GM19035 (cell line): ENCODE measurements at regions not wholly inside any gene's neighbourhood (a gene's known extent, or its start where the extent isn't known, plus 50 kb on each side); places are given as distances from the start of the nearest gene placed in this dataset.

Experiments
- ATAC-seq: cut with Tn5 transposase; IDR thresholded peaks from one replicate; pipeline ENCODE4 v1.9.1; 2021; ENCODE audit not compliant: unreplicated experiment

DNA sequence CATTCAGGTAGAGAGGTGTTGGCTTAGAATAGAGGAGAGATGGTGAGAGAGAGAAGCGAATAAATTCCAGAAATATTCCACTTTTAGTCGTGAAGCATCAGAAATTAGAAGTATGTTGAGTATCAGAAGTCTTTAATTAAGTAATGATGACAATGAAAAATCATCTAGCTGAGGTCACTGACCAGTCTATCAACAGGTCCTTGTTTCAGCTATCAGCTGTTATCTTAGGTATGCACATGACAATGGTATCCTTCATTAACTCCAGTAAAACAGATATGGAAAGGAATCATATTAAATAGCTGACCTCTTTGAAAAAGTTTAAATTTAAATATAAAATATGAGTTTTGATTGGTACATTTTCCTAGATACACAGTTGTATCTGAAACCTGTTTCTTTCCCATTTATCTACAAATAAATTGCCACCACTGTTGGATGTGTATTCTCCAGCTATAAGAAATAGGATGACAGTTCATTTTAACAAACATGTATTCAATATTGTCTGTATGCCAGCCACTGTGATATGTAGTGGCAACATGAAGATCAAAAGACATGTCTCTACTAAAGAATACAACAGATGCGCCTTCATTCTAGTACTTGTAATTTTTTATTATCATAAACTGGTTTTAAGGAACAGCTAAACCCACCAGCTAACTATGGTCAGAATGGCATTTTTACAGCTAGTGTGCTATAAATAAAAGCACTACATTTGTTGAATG lies 424.2 kb upstream of the DCN start:
- ATAC-seq = no peak

DNA sequence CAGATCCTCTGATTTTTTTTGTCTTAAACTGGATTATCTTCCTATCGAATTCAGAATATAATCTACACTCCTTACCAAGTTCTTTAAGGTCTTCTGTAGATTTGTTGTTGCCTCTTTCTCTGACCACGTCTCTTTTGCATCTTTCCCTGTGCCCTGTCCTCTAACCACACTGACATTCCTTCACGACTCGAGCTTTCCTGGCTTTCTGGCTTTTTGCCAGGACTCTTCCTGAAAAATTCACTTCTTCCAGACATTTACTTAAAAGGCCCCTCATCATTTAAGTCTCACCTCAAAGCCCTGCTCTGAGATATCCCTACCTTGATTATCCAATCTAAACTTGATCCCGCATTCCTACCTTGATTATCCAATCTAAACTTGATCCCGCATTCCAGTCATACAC lies 422.3 kb upstream of the DCN start:
- ATAC-seq = no peak

DNA sequence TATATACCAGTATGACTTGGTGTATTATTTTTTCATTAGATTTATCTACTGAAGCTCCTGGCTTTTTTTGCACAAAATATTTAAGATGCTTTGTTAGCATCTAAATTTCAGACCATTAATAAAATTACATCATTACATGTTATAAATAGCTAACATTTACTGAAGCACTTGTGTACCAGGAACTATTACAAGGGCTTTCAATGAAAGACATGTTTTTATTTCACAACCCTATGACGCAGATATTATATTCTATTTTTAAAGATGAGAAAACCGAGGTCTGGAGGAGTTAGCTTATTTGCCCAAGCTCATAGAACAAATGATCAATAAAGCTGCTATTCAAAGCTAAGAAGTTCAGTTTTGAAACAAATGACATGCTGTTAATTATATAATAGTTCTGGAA lies 420.4 kb upstream of the DCN start:
- no peak for ATAC-seq

DNA sequence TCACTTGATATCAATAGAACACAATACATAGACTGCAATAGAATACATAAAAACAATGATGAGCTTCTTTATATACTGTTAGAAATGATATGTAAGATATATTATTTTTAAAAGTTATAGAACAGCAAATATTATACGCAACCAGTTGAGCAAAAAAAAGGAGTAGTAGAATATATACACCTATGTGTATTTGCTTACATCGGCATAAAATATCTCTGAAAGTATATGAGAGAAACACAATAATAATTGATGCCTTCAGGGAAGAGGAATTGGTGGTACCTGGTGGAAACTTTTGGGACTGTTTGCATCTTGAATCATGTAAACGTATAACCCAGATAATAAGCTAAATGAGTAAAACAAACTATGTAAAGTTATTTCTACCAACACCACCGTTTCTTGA lies 418.4 kb upstream of the DCN start:
- no peak for ATAC-seq

DNA sequence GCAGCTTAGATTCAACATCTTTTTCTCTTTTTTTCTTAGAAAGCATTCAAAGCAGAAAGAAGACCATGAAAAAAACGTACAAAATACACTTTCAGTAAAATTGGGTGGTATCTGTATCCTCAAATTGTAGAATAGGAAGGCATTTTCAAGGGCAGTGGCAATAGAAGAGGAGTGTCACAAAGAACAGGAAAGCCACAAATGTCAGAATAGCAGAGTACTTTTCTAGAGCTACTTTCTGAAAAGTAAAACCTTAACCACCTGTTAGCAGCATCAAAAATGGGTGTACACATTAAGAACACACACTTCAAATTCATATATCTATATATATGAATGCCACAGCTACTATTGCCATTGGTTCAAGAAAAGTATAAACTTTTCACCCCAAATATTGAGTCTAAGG lies 412.1 kb upstream of the DCN start:
- no peak for ATAC-seq

DNA sequence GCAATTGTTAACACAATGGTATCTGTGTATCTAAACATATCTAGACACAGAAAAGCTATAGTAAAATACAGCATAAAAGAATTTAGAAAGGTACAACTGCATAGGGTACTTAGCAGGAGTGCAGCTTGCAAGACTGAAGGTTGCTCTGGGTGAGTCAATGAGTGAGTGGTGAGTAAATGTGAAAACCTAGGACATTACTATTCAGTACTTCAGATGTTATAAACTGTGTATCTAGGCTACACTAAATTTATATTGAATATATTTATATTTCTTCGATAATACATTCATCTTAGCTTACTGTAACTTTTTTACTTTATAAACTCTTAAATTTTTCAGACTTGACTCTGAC lies 409.0 kb upstream of the DCN start:
- no peak for ATAC-seq

DNA sequence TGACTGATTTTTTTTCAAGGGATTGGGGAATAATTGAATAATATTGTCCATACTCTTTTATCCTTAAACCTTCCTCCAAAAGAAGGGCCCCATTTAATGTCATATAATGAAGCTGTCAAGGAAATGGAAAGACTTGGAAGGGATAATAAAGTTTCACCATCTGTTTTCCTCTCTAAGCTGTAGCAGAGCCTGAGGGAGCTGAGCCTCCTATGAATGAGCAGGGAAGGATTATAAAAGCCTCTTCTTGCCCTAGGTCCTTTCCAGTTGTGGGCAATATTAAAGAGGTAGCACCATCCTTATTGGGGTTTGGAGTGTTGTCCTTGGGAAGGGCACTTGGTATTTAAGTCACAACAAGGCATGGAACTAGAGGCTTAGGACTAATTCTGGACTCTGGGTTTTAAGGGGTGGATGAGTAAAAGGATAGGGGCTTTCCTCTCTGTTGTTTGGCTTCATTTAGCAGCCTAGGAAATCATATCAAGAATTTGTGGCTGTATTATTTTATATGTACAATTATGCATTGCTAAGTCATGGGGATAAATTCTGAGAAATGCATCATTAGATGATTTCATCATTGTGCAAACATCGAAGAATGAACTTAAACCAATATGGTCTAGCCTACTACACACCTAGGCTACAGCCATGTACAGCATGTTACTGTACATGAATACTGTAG lies 408.5 kb upstream of the DCN start:
- no peak for ATAC-seq

DNA sequence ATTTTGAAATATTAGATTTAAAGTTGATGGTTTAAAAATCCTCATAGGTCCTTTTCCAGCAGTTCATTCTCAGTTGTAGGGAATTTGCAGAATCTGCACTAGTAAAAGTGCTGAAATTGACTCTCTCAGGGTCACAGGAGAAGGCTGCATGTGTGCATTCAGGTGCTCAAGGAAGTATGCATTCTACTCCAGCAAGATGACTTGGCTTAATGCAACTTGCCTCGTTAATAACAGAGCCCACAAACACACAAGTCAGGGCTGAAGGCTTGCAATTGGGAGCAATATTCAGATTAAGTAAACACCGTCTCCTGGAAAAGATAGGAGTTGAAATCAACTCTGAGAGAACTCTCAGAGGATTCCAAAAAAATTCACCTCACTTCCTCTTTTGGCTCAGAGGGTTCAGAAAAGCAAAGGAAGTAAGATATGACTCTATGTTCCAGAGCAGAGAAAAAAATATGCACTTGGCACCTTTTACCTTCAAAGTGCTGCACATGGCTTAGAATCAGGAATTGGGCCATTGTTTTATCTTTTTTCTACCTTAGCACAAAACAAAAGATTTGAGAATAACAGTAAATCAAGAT lies 406.3 kb upstream of the DCN start:
- no peak for ATAC-seq

DNA sequence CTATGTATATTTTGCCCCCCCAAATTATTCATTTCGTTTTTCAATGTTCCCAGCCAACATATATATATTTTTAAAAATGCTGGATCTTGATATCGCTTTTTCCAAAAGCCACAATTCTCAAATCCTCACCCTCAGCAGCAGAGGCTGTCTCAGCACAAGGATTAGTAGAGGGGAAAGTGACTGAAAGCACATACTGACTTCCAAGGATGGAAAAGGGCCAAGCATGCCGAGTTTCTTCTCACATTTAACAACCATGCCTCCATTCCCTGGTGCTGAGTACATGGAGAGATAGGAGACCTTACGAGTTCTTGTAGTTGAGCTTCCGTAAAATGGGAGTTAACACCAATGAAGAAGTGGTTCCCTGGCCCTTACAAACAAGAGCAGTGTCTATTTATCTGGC lies 403.4 kb upstream of the DCN start:
- ATAC-seq = no peak

DNA sequence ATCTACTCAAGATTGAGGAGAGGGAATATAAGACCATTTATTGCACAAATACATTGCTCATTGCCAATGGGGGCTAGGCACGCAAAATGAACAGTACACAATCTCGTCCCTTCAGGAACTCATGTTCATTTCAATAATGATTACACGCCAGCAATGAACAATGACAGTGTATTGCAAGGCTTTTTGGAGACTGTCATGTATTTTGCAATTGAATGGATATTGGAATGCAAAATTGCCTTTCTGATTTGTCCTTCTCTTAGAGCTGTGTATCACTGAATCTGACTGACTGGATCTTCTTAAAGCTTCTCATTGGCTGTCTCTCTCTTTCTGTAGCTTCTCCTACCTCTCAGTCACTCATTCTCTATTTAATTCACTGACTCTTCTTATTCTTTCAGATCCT lies 400.2 kb upstream of the DCN start:
- ATAC-seq = no peak

DNA sequence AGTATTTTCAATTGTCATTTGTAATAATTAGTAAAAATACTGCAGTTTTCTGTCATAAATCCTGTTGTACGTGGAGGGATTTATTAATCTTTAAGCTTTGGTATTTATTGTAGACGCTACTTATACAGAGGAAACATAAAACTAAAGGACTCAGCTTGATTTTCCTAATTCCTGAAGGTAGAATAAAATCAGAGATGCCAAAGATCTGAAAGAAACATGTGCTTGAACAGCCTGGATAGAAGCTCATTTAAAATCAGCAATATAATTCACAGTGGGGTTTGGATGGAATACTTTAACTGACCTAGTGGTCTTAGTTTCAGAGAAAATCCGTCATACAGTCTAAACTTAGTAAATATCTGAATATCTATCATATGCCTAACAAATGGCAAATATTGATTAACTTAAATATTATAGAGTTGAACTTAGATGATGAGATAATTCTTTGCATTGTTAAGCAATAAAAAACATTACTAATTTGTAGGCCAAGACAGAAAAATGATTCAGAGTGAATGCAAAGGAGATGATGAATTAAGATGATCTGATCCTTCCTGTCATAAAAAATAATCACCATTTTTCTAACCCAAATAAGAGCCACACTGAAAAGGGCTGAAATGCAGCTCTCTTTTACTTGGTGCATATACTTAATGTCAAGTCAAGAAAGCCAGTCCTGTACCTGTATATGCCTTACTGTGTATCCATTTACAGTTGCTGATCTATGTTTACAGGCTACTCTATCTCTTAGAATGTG lies 397.1 kb upstream of the DCN start:
- ATAC-seq = no peak

DNA sequence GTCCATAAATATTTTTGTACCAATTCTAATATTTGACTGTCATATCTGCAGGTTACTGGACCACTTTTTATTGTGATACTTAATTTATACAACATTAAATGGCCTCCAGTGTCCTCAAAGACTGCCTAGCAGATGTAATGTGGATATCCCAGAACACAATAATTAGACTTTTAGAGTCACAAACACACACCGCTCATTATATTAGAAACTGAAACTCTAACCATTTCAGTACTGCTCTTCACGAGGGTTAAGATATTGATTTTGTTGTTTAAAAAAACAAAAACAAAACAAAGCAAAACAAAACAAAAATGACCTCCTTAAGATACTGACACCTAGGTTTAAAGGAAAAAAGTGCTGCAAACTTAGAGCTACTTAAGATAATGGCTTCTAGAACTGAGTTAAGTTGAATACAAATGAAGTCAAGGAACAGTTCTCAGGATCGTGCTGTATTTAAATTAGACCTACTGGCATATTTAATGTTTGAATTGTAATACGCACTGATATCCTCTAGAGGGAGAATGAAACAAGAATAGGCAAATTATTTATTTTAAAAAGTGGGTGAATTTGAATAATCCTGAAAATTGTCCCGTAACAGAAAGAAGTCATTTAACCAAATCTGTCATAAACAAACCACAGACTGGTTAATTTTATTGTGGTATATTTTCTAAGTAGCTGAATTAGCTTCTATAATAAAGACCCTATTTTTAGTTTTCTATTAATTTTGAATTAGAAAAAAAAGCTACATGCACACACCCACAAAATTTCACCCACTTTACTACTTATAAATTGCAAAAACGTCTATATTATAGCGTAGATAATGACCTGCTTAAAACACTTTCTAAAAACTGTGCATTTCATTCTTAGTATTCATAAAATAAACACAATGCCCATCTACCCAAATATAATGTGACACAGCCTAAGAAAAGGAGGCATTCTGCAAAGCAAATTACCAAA lies 395.2 kb upstream of the DCN start:
- peak; percentile 80 for ATAC-seq

DNA sequence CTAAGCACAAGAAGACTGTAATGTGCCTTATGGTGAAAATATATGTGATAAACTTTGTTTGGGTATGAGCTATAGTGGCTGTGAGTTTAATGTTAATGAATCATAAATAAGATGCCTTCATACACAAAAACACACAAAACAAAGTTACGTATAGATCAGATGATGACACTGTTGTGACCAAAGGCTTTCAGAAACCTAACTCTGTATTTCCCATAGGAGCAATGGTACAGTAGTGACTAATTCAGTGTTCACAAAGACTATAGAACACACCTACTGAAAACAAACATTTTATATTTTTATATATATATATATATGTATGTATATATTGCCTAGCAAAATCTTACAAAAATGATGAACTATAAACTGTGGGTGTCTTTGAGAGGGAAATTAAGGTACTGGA lies 393.8 kb upstream of the DCN start:
- ATAC-seq = no peak

DNA sequence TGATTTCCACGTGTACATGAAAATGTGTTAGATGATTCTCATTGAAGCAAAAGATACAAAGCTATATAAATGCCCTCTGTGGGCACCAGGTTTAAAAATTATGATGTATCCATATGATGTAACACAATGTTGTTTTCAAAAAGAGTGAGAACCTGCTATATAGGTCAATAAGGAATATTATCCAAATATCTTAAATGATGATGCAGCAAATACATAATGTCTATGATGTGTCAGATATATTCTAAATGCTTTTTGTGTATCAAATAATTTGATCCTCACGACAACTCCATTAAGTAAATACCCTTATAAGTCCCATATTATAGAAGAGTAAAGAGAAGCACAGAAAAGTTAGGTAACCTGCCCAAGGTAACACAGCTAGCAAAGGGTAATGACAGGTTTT lies 393.0 kb upstream of the DCN start:
- no peak for ATAC-seq

DNA sequence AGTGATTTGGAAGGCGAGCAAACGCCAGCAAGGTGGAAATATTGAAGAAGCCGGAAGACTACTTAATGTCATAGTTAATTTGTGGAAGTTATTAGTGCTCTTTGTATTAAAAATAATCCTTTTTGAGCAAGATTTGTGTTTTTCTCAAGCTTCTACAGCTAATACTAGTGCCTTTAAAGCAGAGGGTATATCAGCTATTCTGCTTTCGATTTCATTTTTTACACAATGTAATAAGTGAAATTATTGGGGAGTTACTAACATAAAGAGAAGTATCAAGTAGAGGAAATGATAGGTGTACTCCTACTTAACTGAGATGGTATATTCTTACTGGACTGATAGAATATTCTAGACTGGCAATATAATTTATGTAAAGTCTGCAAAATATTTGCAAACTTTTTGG lies 392.4 kb upstream of the DCN start:
- no peak for ATAC-seq

DNA sequence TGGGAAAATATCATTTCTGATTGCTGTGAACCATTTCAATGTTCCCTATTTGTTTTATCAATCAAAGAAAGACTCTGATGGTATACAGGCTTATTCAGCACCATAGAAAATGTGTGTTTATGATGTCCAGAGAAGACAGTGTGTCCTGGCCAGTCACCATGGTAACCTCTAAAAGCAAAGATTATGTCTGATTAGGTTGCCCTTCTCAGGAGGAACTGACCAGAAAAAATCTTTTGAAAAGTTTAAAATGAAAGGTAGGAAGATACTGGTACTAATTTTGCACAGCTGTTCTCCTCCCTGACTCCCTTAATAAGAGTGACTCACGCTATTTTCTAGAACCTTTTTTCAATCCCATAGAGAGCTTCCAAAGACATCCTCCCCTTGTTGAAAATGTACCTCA lies 391.8 kb upstream of the DCN start:
- ATAC-seq = no peak

DNA sequence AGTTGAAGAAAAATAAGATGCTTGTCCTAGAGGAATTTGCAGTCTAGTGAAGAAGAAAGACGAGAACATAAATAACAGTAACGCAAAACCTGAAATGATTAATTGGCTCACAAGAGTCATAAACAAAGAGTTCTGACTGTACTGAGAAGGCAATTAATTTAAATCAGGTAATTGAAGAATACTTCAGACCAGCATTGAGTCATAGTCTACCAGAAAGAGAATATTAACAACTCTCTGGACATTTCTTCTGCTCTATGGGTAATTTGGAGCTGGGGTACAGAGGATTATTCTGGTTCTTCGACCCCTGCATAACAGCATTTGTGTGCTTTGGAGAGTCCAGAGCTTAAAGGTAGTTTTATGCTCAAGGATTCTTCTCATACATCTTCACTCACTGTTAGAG lies 390.3 kb upstream of the DCN start:
- no peak for ATAC-seq

DNA sequence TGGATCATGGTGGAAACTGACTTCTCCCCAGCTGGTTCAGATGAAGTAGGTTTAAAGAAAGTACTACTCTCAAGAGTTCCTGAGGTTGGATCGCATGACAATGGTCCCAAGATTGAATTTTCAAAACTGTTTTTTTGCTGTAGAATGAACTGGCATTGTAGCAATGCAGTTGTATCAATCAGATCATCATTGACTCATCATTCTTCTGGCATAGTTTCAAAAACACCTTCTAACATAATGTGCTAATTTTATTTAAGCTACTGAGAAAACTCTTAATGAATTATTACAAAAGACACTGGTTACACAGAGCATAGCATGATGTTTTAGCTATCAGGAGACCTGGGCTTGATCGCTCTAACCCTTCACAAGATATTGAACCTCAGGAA lies 384.5 kb upstream of the DCN start:
- ATAC-seq = no peak

DNA sequence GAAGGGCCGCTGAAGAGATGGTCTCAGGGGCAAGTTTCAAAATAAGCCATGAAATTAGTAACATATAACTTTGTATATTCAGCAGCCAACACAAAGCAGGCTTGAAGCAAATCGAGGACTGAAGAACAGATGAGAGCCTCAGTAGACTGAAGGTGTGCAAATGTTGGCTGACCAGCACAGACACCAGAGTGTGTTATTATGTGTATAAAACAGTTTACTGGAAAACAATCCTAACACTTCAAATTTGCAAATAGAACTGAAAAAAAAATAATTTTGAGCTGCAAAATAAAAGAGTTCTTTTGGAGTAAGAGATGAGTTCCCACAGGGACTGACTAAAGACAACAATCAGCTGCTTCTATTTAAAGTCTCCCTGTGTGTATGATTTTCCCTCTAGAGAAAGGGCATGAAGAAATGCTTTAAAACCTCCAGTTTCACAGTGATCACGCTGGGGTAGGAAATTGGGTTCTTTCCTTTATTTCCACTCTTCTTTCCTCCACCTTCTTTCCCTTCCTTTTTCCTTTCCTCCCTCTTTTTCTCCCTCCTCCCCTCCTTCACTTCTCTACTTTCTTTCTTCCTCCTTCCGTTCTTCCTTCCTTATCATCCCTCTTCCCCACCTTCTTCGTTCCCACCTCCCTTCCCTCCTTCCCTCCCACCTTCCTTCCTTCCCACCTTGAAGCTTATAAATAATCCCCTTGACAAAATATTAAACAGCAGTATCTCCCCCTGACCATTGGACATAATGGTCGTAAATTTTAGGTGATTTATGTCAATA lies 383.9 kb upstream of the DCN start:
- ATAC-seq = no peak

DNA sequence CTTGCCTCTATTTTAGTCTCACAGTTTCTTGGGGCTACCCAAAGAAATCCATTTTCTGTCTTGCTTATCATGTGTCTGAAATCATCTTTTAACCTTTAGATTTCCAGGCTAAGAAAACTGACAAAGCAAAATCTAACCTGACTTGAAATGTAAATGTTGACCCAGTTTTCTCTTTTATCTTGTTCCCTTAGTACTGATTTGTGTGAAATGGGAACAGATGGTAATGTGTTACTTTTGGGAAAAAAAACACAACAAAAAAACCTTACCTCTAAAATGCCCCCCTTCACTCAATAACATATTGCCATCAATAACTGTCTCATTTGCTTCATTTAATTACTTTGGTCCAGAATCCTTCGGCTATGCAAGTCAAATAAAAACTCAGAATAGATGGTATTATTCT lies 383.2 kb upstream of the DCN start:
- no peak for ATAC-seq
